GM21447 (cell line): ENCODE measurements at regions not wholly inside any gene's neighbourhood (a gene's known extent, or its start where the extent isn't known, plus 50 kb on each side); places are given as distances from the start of the nearest gene placed in this dataset.

Source experiments
- ATAC-seq: cut with Tn5 transposase; IDR thresholded peaks from one replicate; pipeline ENCODE4 v1.9.1; 2021; ENCODE audit not compliant: unreplicated experiment

- no peak for ATAC-seq
These were observed 385.1 kb downstream of the ZNF536 start for GRCh38 chr19:30757104-30757836.

- ATAC-seq: no peak
These were observed 383.4 kb downstream of the ZNF536 start for GRCh38 chr19:30755581-30755980.

GRCh38 chr19:30754162-30754561, 382.0 kb downstream of the ZNF536 start:
- ATAC-seq: no peak

GRCh38 chr19:30752876-30753275, 380.7 kb downstream of the ZNF536 start:
- ATAC-seq: no peak

- ATAC-seq: no peak
These were observed 380.0 kb downstream of the ZNF536 start for GRCh38 chr19:30752201-30752600.

- no peak for ATAC-seq
These were observed 373.3 kb downstream of the ZNF536 start for GRCh38 chr19:30745476-30745985.

- no peak for ATAC-seq
These were observed 372.7 kb downstream of the ZNF536 start for GRCh38 chr19:30744741-30745475.

GRCh38 chr19:30743702-30744101, 371.5 kb downstream of the ZNF536 start:
- no peak for ATAC-seq

- ATAC-seq: no peak
These were observed 370.8 kb downstream of the ZNF536 start for GRCh38 chr19:30743011-30743410.

GRCh38 chr19:30742406-30742938, 370.3 kb downstream of the ZNF536 start:
- ATAC-seq: no peak

GRCh38 chr19:30741566-30741965, 369.4 kb downstream of the ZNF536 start:
- ATAC-seq: no peak

- ATAC-seq: no peak
These were observed 367.2 kb downstream of the ZNF536 start for GRCh38 chr19:30739394-30739793.

GRCh38 chr19:30738047-30738446, 365.9 kb downstream of the ZNF536 start:
- ATAC-seq: no peak

- no peak for ATAC-seq
These were observed 362.5 kb downstream of the ZNF536 start for GRCh38 chr19:30734669-30735068.

- no peak for ATAC-seq
These were observed 361.8 kb downstream of the ZNF536 start for GRCh38 chr19:30733826-30734550.

- ATAC-seq: no peak
These were observed 359.4 kb downstream of the ZNF536 start for GRCh38 chr19:30731591-30731990.

GRCh38 chr19:30729451-30729850, 357.3 kb downstream of the ZNF536 start:
- ATAC-seq: no peak

- no peak for ATAC-seq
These were observed 350.6 kb downstream of the ZNF536 start for GRCh38 chr19:30722761-30723160.

GRCh38 chr19:30722186-30722585, 350.0 kb downstream of the ZNF536 start:
- ATAC-seq: no peak

- ATAC-seq: no peak
These were observed 347.8 kb downstream of the ZNF536 start for GRCh38 chr19:30719999-30720345.

- ATAC-seq: peak; percentile 51
These were observed 347.2 kb downstream of the ZNF536 start for GRCh38 chr19:30719189-30719998.
